Loucy (cell line): ENCODE measurements at regions not wholly inside any gene's neighbourhood (a gene's known extent, or its start where the extent isn't known, plus 50 kb on each side); places are given as distances from the start of the nearest gene placed in this dataset.

Source experiments
- H2AFZ ChIP-seq: fragments of 200-600 bp; sonication (generic); 2 replicates; pipeline ENCODE4 v1.6.0; 2016; ENCODE audit warnings: antibody characterized with exemption, mild to moderate bottlenecking, low read length, moderate library complexity
- H3F3A ChIP-seq: fragments of 200-600 bp; 2 replicates; pipeline ENCODE4 v1.6.0; 2016; ENCODE audit warnings: antibody characterized with exemption, low read depth, mild to moderate bottlenecking
- H3K27me3 ChIP-seq: fragments of 200-600 bp; sonication (generic); 2 replicates; pipeline ENCODE4 v1.6.1; 2014; ENCODE audit warnings: low read length, mild to moderate bottlenecking; ENCODE audit not compliant: insufficient read depth, poor library complexity, severe bottlenecking
- H3K36me3 ChIP-seq: fragments of 200-600 bp; sonication (generic); 2 replicates; pipeline ENCODE4 v1.6.1; 2016; ENCODE audit warnings: low read length; ENCODE audit not compliant: insufficient read depth
- H3K4me1 ChIP-seq: fragments of 200-600 bp; sonication (generic); 2 replicates; pipeline ENCODE4 v1.5.1; 2014; ENCODE audit warnings: low read length, mild to moderate bottlenecking; ENCODE audit not compliant: insufficient read depth, poor library complexity, severe bottlenecking
- H3K4me2 ChIP-seq: fragments of 200-600 bp; sonication (generic); 2 replicates; pipeline ENCODE4 v1.6.0; 2014; ENCODE audit warnings: antibody characterized with exemption, low read length, low read depth, mild to moderate bottlenecking; ENCODE audit not compliant: poor library complexity, severe bottlenecking
- H3K4me3 ChIP-seq: fragments of 200-600 bp; sonication (generic); 2 replicates; pipeline ENCODE4 v1.5.1; 2014; ENCODE audit warnings: low read length, mild to moderate bottlenecking, mixed read lengths; ENCODE audit not compliant: poor library complexity, severe bottlenecking
- H3K79me2 ChIP-seq: fragments of 200-600 bp; sonication (generic); 2 replicates; pipeline ENCODE4 v1.6.1; 2014; ENCODE audit warnings: low read length; ENCODE audit not compliant: insufficient read depth
- H3K9ac ChIP-seq: fragments of 200-600 bp; sonication (generic); 2 replicates; pipeline ENCODE4 v1.6.0; 2014; ENCODE audit warnings: mild to moderate bottlenecking, low read depth, low read length, moderate library complexity; ENCODE audit not compliant: poor library complexity, severe bottlenecking
- H3K9me2 ChIP-seq: fragments of 200-600 bp; sonication (generic); replicated peaks from 2 replicates; pipeline ENCODE4 v1.6.1; 2016; ENCODE audit warnings: low read depth, low read length, mixed read lengths
- H3K9me3 ChIP-seq: fragments of 200-600 bp; sonication (generic); 2 replicates; pipeline ENCODE4 v1.6.1; 2014; ENCODE audit warnings: mild to moderate bottlenecking, antibody characterized with exemption, low read length, low read depth; ENCODE audit not compliant: insufficient read depth
- H4K20me1 ChIP-seq: fragments of 200-600 bp; sonication (generic); 2 replicates; pipeline ENCODE4 v1.6.0; 2014; ENCODE audit warnings: antibody characterized with exemption, low read length, mild to moderate bottlenecking; ENCODE audit not compliant: insufficient read depth, poor library complexity, severe bottlenecking
- CTCF ChIP-seq: fragments of 200-600 bp; sonication (generic); conservative IDR thresholded peaks from 2 replicates; pipeline ENCODE4 v1.5.1; 2014; ENCODE audit warnings: mild to moderate bottlenecking, antibody characterized with exemption, low read length
- EZH2phosphoT487 ChIP-seq: fragments of 200-600 bp; IDR thresholded peaks from 2 replicates; pipeline ENCODE4 v1.6.1; 2018; ENCODE audit warnings: antibody characterized with exemption, mild to moderate bottlenecking, moderate library complexity, borderline replicate concordance

DNA sequence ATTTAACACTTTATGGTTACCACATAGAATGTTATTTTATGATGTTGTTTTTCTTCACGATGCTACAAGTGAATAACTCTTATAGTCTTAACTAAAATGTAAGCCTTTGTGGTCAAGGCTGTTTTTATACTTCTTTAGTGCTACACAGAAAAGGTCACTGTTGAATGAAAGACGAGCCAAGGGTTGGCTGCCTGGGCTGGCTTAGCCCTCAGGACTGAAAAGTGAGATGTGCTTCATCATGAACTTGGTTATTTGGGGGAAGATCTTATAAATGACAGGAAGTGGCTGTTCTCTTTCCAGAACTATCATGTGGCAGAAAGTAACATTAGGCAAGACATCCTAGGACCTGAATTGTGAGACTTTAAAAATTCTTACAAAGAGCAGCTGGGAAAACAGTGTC lies 404.0 kb downstream of the BTBD3 start:
- Histone ChIP-seq H3K9ac (no peak overlapping the region), H3K36me3 (no peaks in the 10 kb centered on the region), H3K9me3 (no peaks in the 10 kb centered on the region), H3K79me2 (no peaks in the 10 kb centered on the region), H3K4me3 (no peak overlapping the region), H3K27me3 (no peaks in the 10 kb centered on the region), H4K20me1 (no peaks in the 10 kb centered on the region), H3K4me2 (no peak overlapping the region), H2AFZ (no peak overlapping the region), H3F3A (no peaks in the 10 kb centered on the region), H3K4me1 (no peaks in the 10 kb centered on the region), H3K9me2 (no peaks in the 10 kb centered on the region)
- TF ChIP-seq EZH2phosphoT487, result no peak

- Histone ChIP-seq H3K36me3 (no peaks in the 10 kb centered on the region), H2AFZ (no peak overlapping the region), H3K79me2 (no peaks in the 10 kb centered on the region), H3K9ac (no peak overlapping the region), H3F3A (no peaks in the 10 kb centered on the region), H3K9me2 (no peaks in the 10 kb centered on the region), H3K4me2 (no peak overlapping the region), H3K4me1 (no peaks in the 10 kb centered on the region), H4K20me1 (no peaks in the 10 kb centered on the region), H3K4me3 (no peak overlapping the region), H3K27me3 (no peaks in the 10 kb centered on the region), H3K9me3 (no peaks in the 10 kb centered on the region)
- no peak for TF ChIP-seq CTCF
- TF ChIP-seq EZH2phosphoT487, result no peak
Observed at GRCh38 chr20:12327205-12327604, 409.5 kb downstream of the BTBD3 start.

- no peaks in the 10 kb centered on the region for H3K4me1 ChIP-seq
- no peak overlapping the region for H2AFZ ChIP-seq
- no peak overlapping the region for H3K4me2 ChIP-seq
- no peaks in the 10 kb centered on the region for H4K20me1 ChIP-seq
- H3K4me3 ChIP-seq, result no peak overlapping the region
- H3K79me2 ChIP-seq, result no peaks in the 10 kb centered on the region
- no peaks in the 10 kb centered on the region for H3K9me2 ChIP-seq
- TF ChIP-seq CTCF, result no peak
- TF ChIP-seq EZH2phosphoT487, result no peak
- no peaks in the 10 kb centered on the region for H3K36me3 ChIP-seq
- H3F3A ChIP-seq, result no peaks in the 10 kb centered on the region
- H3K27me3 ChIP-seq, result no peaks in the 10 kb centered on the region
- no peaks in the 10 kb centered on the region for H3K9me3 ChIP-seq
- H3K9ac ChIP-seq, result no peak overlapping the region
Observed at GRCh38 chr20:12331236-12331635, 413.5 kb downstream of the BTBD3 start.

- Histone ChIP-seq H3K27me3 (no peaks in the 10 kb centered on the region), H3K9me2 (no peaks in the 10 kb centered on the region), H3K4me2 (no peak overlapping the region), H3K4me3 (no peak overlapping the region), H3K36me3 (no peaks in the 10 kb centered on the region), H3K79me2 (no peaks in the 10 kb centered on the region), H3F3A (no peaks in the 10 kb centered on the region), H3K4me1 (no peaks in the 10 kb centered on the region), H3K9ac (no peak overlapping the region), H4K20me1 (no peaks in the 10 kb centered on the region), H2AFZ (no peak overlapping the region), H3K9me3 (no peaks in the 10 kb centered on the region)
- TF ChIP-seq CTCF (no peak), EZH2phosphoT487 (no peak)
Observed at GRCh38 chr20:12337601-12338000, 419.9 kb downstream of the BTBD3 start.
